GM18498 (cell line): ENCODE measurements at regions not wholly inside any gene's neighbourhood (a gene's known extent, or its start where the extent isn't known, plus 50 kb on each side); places are given as distances from the start of the nearest gene placed in this dataset.
"Not testable (repeated sequence)": the region's sequence is repeated elsewhere in the genome, so short reads cannot be mapped to it uniquely, and the experiment has no call there.

Source experiments
- ATAC-seq: cut with Tn5 transposase; IDR thresholded peaks from one replicate; pipeline ENCODE4 v1.9.1; 2021; ENCODE audit warnings: mild to moderate bottlenecking, moderate library complexity; ENCODE audit not compliant: unreplicated experiment

- no peak for ATAC-seq
Observed at GRCh38 chr4:64216741-64217140, 192.5 kb downstream of the TECRL start.

GRCh38 chr4:64205376-64205775 is 203.9 kb downstream of the TECRL start:
- no peak for ATAC-seq

GRCh38 chr4:64200001-64200555 is 209.2 kb downstream of the TECRL start:
- no peak for ATAC-seq

- no peak for ATAC-seq
Observed at GRCh38 chr4:64195582-64195981, 213.7 kb downstream of the TECRL start.

- no peak for ATAC-seq
Observed at GRCh38 chr4:64192731-64193412, 216.4 kb downstream of the TECRL start.

- ATAC-seq, result no peak
Observed at GRCh38 chr4:64174247-64174882, 234.9 kb downstream of the TECRL start.

- ATAC-seq, result no peak
Observed at GRCh38 chr4:64166365-64166764, 242.9 kb downstream of the TECRL start.

GRCh38 chr4:64158648-64159326 is 250.5 kb downstream of the TECRL start:
- ATAC-seq, result peak; percentile 86

GRCh38 chr4:64157397-64157796 is 251.9 kb downstream of the TECRL start:
- ATAC-seq, result no peak

- ATAC-seq, result no peak
Observed at GRCh38 chr4:64156253-64156652, 253.0 kb downstream of the TECRL start.

GRCh38 chr4:64146030-64146429 is 263.2 kb downstream of the TECRL start:
- no peak for ATAC-seq

GRCh38 chr4:64144994-64145393 is 264.3 kb downstream of the TECRL start:
- ATAC-seq, result no peak

- no peak for ATAC-seq
Observed at GRCh38 chr4:64130907-64131306, 278.3 kb downstream of the TECRL start.

- ATAC-seq, result no peak
Observed at GRCh38 chr4:64125354-64125753, 283.9 kb downstream of the TECRL start.

- ATAC-seq, result no peak
Observed at GRCh38 chr4:64121803-64122202, 287.4 kb downstream of the TECRL start.

GRCh38 chr4:64105903-64106302 is 303.3 kb downstream of the TECRL start:
- ATAC-seq, result no peak

GRCh38 chr4:64095398-64095797 is 313.9 kb downstream of the TECRL start:
- ATAC-seq, result no peak

- no peak for ATAC-seq
Observed at GRCh38 chr4:64079316-64079715, 329.9 kb downstream of the TECRL start.

- ATAC-seq, result no peak
Observed at GRCh38 chr4:64068096-64068495, 341.2 kb downstream of the TECRL start.

- no peak for ATAC-seq
Observed at GRCh38 chr4:64062991-64063390, 346.3 kb downstream of the TECRL start.

GRCh38 chr4:64037033-64037432 is 372.2 kb downstream of the TECRL start:
- ATAC-seq, result not testable (repeated sequence)

- ATAC-seq, result no peak
Observed at GRCh38 chr4:64022560-64022959, 386.7 kb downstream of the TECRL start.
